ENCODE measurements at regions not wholly inside any gene's neighbourhood (a gene's known extent, or its start where the extent isn't known, plus 50 kb on each side); places are given as distances from the start of the nearest gene placed in this dataset.

- H3K27ac ChIP-seq (ENCODE audit: extremely low read depth, low read depth, low read length): no peak overlapping the region
- ChIA-PET POLR2A (no interaction called here), CTCF (no interaction called here)
- H3K4me1 ChIP-seq (ENCODE audit: control insufficient read depth, insufficient read depth, low read length): no peaks in the 10 kb centered on the region
- TF ChIP-seq ZNF155 (tag by site-specific recombination; IDR thresholded peaks at IDR 0.05) (no peak), ZNF785 (tag by site-specific recombination; IDR thresholded peaks at IDR 0.05) (no peak), KLF7 (tag by site-specific recombination; IDR thresholded peaks at IDR 0.05; ENCODE audit: borderline replicate concordance) (no peak), SETDB1 (IDR thresholded peaks at IDR 0.05; ENCODE audit: insufficient read length, low read length) (no peak), ZNF24 (tag by site-specific recombination; IDR thresholded peaks at IDR 0.05) (no peak), ZNF112 (tag by site-specific recombination; IDR thresholded peaks at IDR 0.05) (no peak), ZNF623 (tag by site-specific recombination; IDR thresholded peaks at IDR 0.05) (no peak), BCL11A (tag by site-specific recombination; IDR thresholded peaks at IDR 0.05; ENCODE audit: low read depth) (no peak), ZNF394 (tag by site-specific recombination; IDR thresholded peaks at IDR 0.05; ENCODE audit: borderline replicate concordance) (no peak)
- TF ChIP-seq, protein P1, sequence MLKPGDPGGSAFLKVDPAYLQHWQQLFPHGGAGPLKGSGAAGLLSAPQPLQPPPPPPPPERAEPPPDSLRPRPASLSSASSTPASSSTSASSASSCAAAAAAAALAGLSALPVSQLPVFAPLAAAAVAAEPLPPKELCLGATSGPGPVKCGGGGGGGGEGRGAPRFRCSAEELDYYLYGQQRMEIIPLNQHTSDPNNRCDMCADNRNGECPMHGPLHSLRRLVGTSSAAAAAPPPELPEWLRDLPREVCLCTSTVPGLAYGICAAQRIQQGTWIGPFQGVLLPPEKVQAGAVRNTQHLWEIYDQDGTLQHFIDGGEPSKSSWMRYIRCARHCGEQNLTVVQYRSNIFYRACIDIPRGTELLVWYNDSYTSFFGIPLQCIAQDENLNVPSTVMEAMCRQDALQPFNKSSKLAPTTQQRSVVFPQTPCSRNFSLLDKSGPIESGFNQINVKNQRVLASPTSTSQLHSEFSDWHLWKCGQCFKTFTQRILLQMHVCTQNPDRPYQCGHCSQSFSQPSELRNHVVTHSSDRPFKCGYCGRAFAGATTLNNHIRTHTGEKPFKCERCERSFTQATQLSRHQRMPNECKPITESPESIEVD (tag by site-specific recombination; IDR thresholded peaks at IDR 0.05): no peak
- TF ChIP-seq, protein P2, sequence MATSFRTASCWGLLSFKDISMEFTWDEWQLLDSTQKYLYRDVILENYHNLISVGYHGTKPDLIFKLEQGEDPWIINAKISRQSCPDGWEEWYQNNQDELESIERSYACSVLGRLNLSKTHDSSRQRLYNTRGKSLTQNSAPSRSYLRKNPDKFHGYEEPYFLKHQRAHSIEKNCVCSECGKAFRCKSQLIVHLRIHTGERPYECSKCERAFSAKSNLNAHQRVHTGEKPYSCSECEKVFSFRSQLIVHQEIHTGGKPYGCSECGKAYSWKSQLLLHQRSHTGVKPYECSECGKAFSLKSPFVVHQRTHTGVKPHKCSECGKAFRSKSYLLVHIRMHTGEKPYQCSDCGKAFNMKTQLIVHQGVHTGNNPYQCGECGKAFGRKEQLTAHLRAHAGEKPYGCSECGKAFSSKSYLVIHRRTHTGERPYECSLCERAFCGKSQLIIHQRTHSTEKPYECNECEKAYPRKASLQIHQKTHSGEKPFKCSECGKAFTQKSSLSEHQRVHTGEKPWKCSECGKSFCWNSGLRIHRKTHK (tag by site-specific recombination; IDR thresholded peaks at IDR 0.05): no peak
- H3K36me3 ChIP-seq (ENCODE audit: control insufficient read depth in 2 of 2, insufficient read depth in 1 of 2, low read length in 2 of 2): no peaks in the 10 kb centered on the region
- H3K4me3 ChIP-seq (ENCODE audit: low read depth, low read length): no peak overlapping the region
- peaks cover 3% of the 10 kb centered on the region; the same call in 1 of the 2 replicates for H3K9me3 ChIP-seq (ENCODE audit: control insufficient read depth, insufficient read depth, low read depth, low read length)
These were observed 505.2 kb downstream of the BCL11B start for GRCh38 chr14:98766818-98767217.

GRCh38 chr14:98769326-98769725 is 502.7 kb downstream of the BCL11B start:
- TF ChIP-seq ZNF174 (tag by site-specific recombination; IDR thresholded peaks at IDR 0.05) (no peak), WT1 (tag by site-specific recombination; IDR thresholded peaks at IDR 0.05) (no peak), ZNF623 (tag by site-specific recombination; IDR thresholded peaks at IDR 0.05) (no peak), ZNF114 (tag by site-specific recombination; IDR thresholded peaks at IDR 0.05) (no peak)
- no peak overlapping the region for H3K4me3 ChIP-seq (ENCODE audit: low read depth, low read length)
- H3K27ac ChIP-seq (ENCODE audit: extremely low read depth, low read depth, low read length): no peak overlapping the region
- no peaks in the 10 kb centered on the region for H3K36me3 ChIP-seq (ENCODE audit: control insufficient read depth in 2 of 2, insufficient read depth in 1 of 2, low read length in 2 of 2)
- ChIA-PET CTCF (no interaction called here), POLR2A (no interaction called here)
- no peaks in the 10 kb centered on the region for H3K9me3 ChIP-seq (ENCODE audit: control insufficient read depth, insufficient read depth, low read depth, low read length)
- H3K4me1 ChIP-seq (ENCODE audit: control insufficient read depth, insufficient read depth, low read length): no peaks in the 10 kb centered on the region

- Histone ChIP-seq H3K27ac (ENCODE audit: extremely low read depth, low read depth, low read length) (no peak overlapping the region), H3K4me3 (ENCODE audit: low read depth, low read length) (no peak overlapping the region), H3K36me3 (ENCODE audit: control insufficient read depth in 2 of 2, insufficient read depth in 1 of 2, low read length in 2 of 2) (no peaks in the 10 kb centered on the region), H3K9me3 (ENCODE audit: control insufficient read depth, insufficient read depth, low read depth, low read length) (no peaks in the 10 kb centered on the region), H3K4me1 (ENCODE audit: control insufficient read depth, insufficient read depth, low read length) (no peaks in the 10 kb centered on the region)
- CTCF ChIA-PET: no interaction called here
- TF ChIP-seq AEBP2 (tag by site-specific recombination; IDR thresholded peaks at IDR 0.05; ENCODE audit: borderline replicate concordance) (no peak), ZNF426 (tag by site-specific recombination; IDR thresholded peaks at IDR 0.05) (no peak), CTCF (tag by site-specific recombination; IDR thresholded peaks at IDR 0.05) (no peak)
- POLR2A ChIA-PET: no interaction called here
These were observed 501.8 kb downstream of the BCL11B start for GRCh38 chr14:98770151-98770550.
